ENCODE measurements at regions not wholly inside any gene's neighbourhood (a gene's known extent, or its start where the extent isn't known, plus 50 kb on each side); places are given as distances from the start of the nearest gene placed in this dataset.
A peak's percentile ranks its signal among the peaks of the same experiment; 100 is the strongest.

GRCh38 chr5:130836729-130837649 lies 328.1 kb downstream of the HINT1 start:
- no peaks in the 10 kb centered on the region for H3K79me2 ChIP-seq (ENCODE audit: control insufficient read depth in 1 of 2, insufficient read depth in 2 of 2, low read length in 2 of 2)
- no peak overlapping the region for H3K56ac ChIP-seq (replicated peaks; ENCODE audit: insufficient read length, low read depth, low read length)
- no peak for FAIRE-seq
- no peaks in the 10 kb centered on the region for H3K4me1 ChIP-seq (replicated peaks in 1 of 4; ENCODE audit: control insufficient read depth in 3 of 4, insufficient read depth in 4 of 4, low read length in 3 of 4)
- H3K4ac ChIP-seq (replicated peaks; ENCODE audit: insufficient read length, low read depth, low read length): no peak overlapping the region
- H3K36me3 ChIP-seq (ENCODE audit: control insufficient read depth in 2 of 4, insufficient read depth in 4 of 4, low read length in 3 of 4): no peaks in the 10 kb centered on the region
- H2AFZ ChIP-seq (ENCODE audit: low read length): peak overlapping the region; percentile 68
- no peak overlapping the region for H3K23ac ChIP-seq (ENCODE audit: insufficient read length)
- no peak overlapping the region for H3K27ac ChIP-seq (ENCODE audit: low read depth, low read length)
- no peaks in the 10 kb centered on the region for H3K9me3 ChIP-seq (ENCODE audit: insufficient read depth in 2 of 2, low read depth in 1 of 2, low read length in 1 of 2)
- H4K5ac ChIP-seq (ENCODE audit: insufficient read length, low read depth, low read length): no peak overlapping the region
- no peak overlapping the region for H3K18ac ChIP-seq (ENCODE audit: extremely low read depth, low read length)
- H4K20me1 ChIP-seq (replicated peaks in 1 of 2; ENCODE audit: control insufficient read depth in 1 of 2, insufficient read depth in 2 of 2, low read length in 2 of 2): no peaks in the 10 kb centered on the region
- H2BK15ac ChIP-seq (ENCODE audit: low read length): no peak overlapping the region
- ChIA-PET POLR2A (ENCODE audit: partially characterized antibody) (interaction anchor here (0.6 kb wide), 1 partner anchor 30 kb away, joined by 5 read pairs; no protein-coding TSS in a partner anchor), CTCF (ENCODE audit: partially characterized antibody) (interaction anchor here (1.0 to 1.8 kb wide), 2 partner anchors 34 to 545 kb away, joined by 3 to 6 read pairs; no protein-coding TSS in a partner anchor)
- H3K23me2 ChIP-seq (ENCODE audit: low read depth, low read length): no peaks in the 10 kb centered on the region
- H3K14ac ChIP-seq (ENCODE audit: insufficient read length): no peak overlapping the region
- H3K4me2 ChIP-seq (ENCODE audit: insufficient read depth in 1 of 2, low read depth in 2 of 2, low read length in 2 of 2): no peak overlapping the region
- no peak overlapping the region for H2BK5ac ChIP-seq (ENCODE audit: low read depth, low read length)
- 87% methylated on average over 6 of the region's 6 CpGs; no CpG with 5 or more reads in 1 of the 2 experiments for WGBS, 2 experiments (ENCODE audit: extremely low coverage in 1 of 2, insufficient coverage in 1 of 2, insufficient read length in 1 of 2, insufficient replicate concordance in 2 of 2, low coverage in 1 of 2, low lambda C conversion rate in 2 of 2, missing lambda C conversion rate in 1 of 2)
- no peak overlapping the region for H4K91ac ChIP-seq (replicated peaks; ENCODE audit: insufficient read length, low read length)
- no peaks in the 10 kb centered on the region for H3K79me1 ChIP-seq (ENCODE audit: low read depth, low read length)
- H2AK5ac ChIP-seq (ENCODE audit: low read depth, low read length): no peak overlapping the region
- H2BK120ac ChIP-seq (replicated peaks; ENCODE audit: low read depth, low read length): no peak overlapping the region
- H3K4me3 ChIP-seq (ENCODE audit: extremely low read depth in 1 of 4, insufficient read depth in 2 of 4, low read depth in 3 of 4, low read length in 4 of 4): no peak overlapping the region
- H3K27me3 ChIP-seq (replicated peaks in 1 of 4; ENCODE audit: control insufficient read depth in 3 of 4, extremely low read depth in 1 of 4, insufficient read depth in 3 of 4, low read length in 3 of 4): no peaks in the 10 kb centered on the region
- no peak overlapping the region for H3K9ac ChIP-seq (replicated peaks in 1 of 4; ENCODE audit: extremely low read depth in 1 of 4, low read depth in 3 of 4, low read length in 3 of 4)
- H2BK20ac ChIP-seq (ENCODE audit: low read length): no peak overlapping the region
- no peak overlapping the region for H4K8ac ChIP-seq (ENCODE audit: extremely low read depth, insufficient read depth, low read length)
- no peak overlapping the region for H2BK12ac ChIP-seq (ENCODE audit: low read depth, low read length)
- DNase-seq (ENCODE audit: low read depth in 1 of 2, low spot score in 2 of 2): no peak
- TF ChIP-seq MAFK (IDR thresholded peaks at IDR 0.05; ENCODE audit: low read depth, low read length) (peak; percentile 77), BACH1 (IDR thresholded peaks at IDR 0.05; ENCODE audit: low read length) (peak; percentile 73), HDAC6 (IDR thresholded peaks at IDR 0.05; ENCODE audit: low read depth, low read length) (no peak)

Data from H1 (cell line).